K562 (cell line): ENCODE measurements at regions not wholly inside any gene's neighbourhood (a gene's known extent, or its start where the extent isn't known, plus 50 kb on each side); places are given as distances from the start of the nearest gene placed in this dataset.

Experiments
- ATAC-seq: fragments of 200-7000 bp; cut with Tn5 transposase; 3 replicates; pipeline ENCODE4 v1.9.1; 2020; ENCODE audit warnings: moderate library complexity
- BruUV-seq: library from RNA; stranded (reverse); fragments of 400-500 nt; replicated peaks from 2 replicates; lab custom pipeline; 2021; lab: Mats Ljungman, UMichigan
- CTCF ChIA-PET: fragments of 300-600 bp; formaldehyde crosslinking; extraction: SDS; loops from one replicate; lab custom pipeline; 2021; ENCODE audit warnings: low intra/inter-chr PET ratio; lab: Yijun Ruan, JAX
- POLR2A ChIA-PET: fragments of 300-600, 350-650 bp; sonication (Branson Sonifier 250); formaldehyde crosslinking; extraction: SDS; loops from one replicate; lab custom pipeline; 2021; ENCODE audit warnings: antibody characterized with exemption, inconsistent platforms; lab: Yijun Ruan, JAX
- DNase-seq, 4 experiments: peaks; one replicate each; pipeline versions ENCODE4 v3.0.0 to v3.0.0-alpha.2; 2011 to 2018; ENCODE audit warnings: low spot score in 3 of 4, mixed read lengths in 3 of 4; ENCODE audit errors: extremely low read depth in 1 of 4
- FAIRE-seq: peaks from 2 replicates; lab custom pipeline; 2011; peaks lifted over from hg19 to GRCh38; lab: Jason Lieb, UNC
- H2AFZ ChIP-seq: 2 replicates; pipeline ENCODE4 v1.6.0; 2011; ENCODE audit warnings: low read depth, low read length, control low read depth, inconsistent platforms
- H3K27ac ChIP-seq: fragments of 200-600 bp; 3 replicates; pipeline ENCODE4 v1.8.0; 2011; ENCODE audit warnings: low read depth, mild to moderate bottlenecking, control low read depth, inconsistent platforms, low read length, moderate library complexity, mixed read lengths; ENCODE audit errors: extremely low read depth
- H3K27me3 ChIP-seq, 2 experiments: fragments of 300-600 bp in 1 of 2; 2 replicates in 1 of 2; 3 replicates in 1 of 2; pipeline versions ENCODE4 v1.6.0 to v1.8.0; 2011; ENCODE audit warnings: inconsistent platforms in 2 of 2, low read length in 2 of 2, mild to moderate bottlenecking in 1 of 2, mixed read lengths in 1 of 2, moderate library complexity in 1 of 2; ENCODE audit not compliant: control insufficient read depth in 2 of 2, insufficient read depth in 2 of 2
- H3K36me3 ChIP-seq: fragments of 300-600 bp; 3 replicates; pipeline ENCODE4 v1.8.0; 2011; ENCODE audit warnings: mild to moderate bottlenecking, low read length, inconsistent platforms; ENCODE audit not compliant: control insufficient read depth, insufficient read depth
- H3K4me1 ChIP-seq, 2 experiments: fragments of 200-600 bp in 1 of 2; replicated peaks in 1 of 2; 2 replicates in 1 of 2; 3 replicates in 1 of 2; pipeline versions ENCODE4 v1.5.1 to v1.8.0; 2011; ENCODE audit warnings: inconsistent platforms in 2 of 2, low read length in 2 of 2, mild to moderate bottlenecking in 1 of 2, mixed read lengths in 1 of 2, moderate library complexity in 1 of 2; ENCODE audit not compliant: control insufficient read depth in 2 of 2, insufficient read depth in 2 of 2
- H3K4me2 ChIP-seq: 2 replicates; pipeline ENCODE4 v1.6.1; 2011; ENCODE audit warnings: low read length, control low read depth, inconsistent platforms, mixed read lengths; ENCODE audit not compliant: insufficient read depth
- H3K4me3 ChIP-seq: fragments of 200-600 bp; sonication (generic), shearing (Covaris generic); 2 replicates; pipeline ENCODE4 v1.5.1; 2016; ENCODE audit warnings: control low read depth, inconsistent platforms
- H3K79me2 ChIP-seq: fragments of 200-600 bp; 3 replicates; pipeline ENCODE4 v1.8.0; 2011; ENCODE audit warnings: low read length, inconsistent platforms; ENCODE audit not compliant: control insufficient read depth, insufficient read depth
- H3K9ac ChIP-seq, 2 experiments: 2 replicates each; pipeline versions ENCODE4 v1.6.0 to v1.6.1; 2011; ENCODE audit warnings: low read depth in 2 of 2, low read length in 2 of 2, control low read depth in 1 of 2, inconsistent platforms in 1 of 2, mild to moderate bottlenecking in 1 of 2, mixed read lengths in 1 of 2; ENCODE audit not compliant: insufficient read depth in 1 of 2
- H3K9me1 ChIP-seq: one replicate; pipeline ENCODE4 v1.6.0; 2011; ENCODE audit warnings: inconsistent platforms, mild to moderate bottlenecking, low read length, moderate library complexity; ENCODE audit not compliant: control insufficient read depth, insufficient read depth
- H3K9me3 ChIP-seq: replicated peaks from 2 replicates; pipeline ENCODE4 v1.5.1; 2011; ENCODE audit warnings: low read depth, low read length, inconsistent platforms; ENCODE audit not compliant: control insufficient read depth, insufficient read depth
- H4K20me1 ChIP-seq: replicated peaks from 2 replicates; pipeline ENCODE4 v1.6.1; 2011; ENCODE audit warnings: low read length, inconsistent platforms, mixed read lengths; ENCODE audit not compliant: control insufficient read depth, insufficient read depth
- BACH1 ChIP-seq: fragments of 200-800 bp; sonication (Bioruptor generic); IDR thresholded peaks from 2 replicates; pipeline ENCODE4 v1.6.1; 2016; ENCODE audit warnings: missing genetic modification characterization, missing compliant biosample characterization
- C11orf30 ChIP-seq: fragments of 450-650 bp; IDR thresholded peaks from 2 replicates; pipeline ENCODE4 v1.6.1; 2016; ENCODE audit warnings: low read depth, mild to moderate bottlenecking
- CBFB ChIP-seq: sonication (generic); formaldehyde crosslinking; IDR thresholded peaks from 2 replicates; pipeline ENCODE4 v1.4.0; 2020; ENCODE audit warnings: mild to moderate bottlenecking, missing genetic modification reagents
- CBX5 ChIP-seq: IDR thresholded peaks from 2 replicates; pipeline ENCODE4 v1.6.1; 2014; ENCODE audit warnings: low read depth, borderline replicate concordance
- ESRRA ChIP-seq: fragments of 450-650 bp; IDR thresholded peaks from 2 replicates; pipeline ENCODE4 v1.6.1; 2014; ENCODE audit warnings: low read depth, mild to moderate bottlenecking, moderate library complexity, borderline replicate concordance
- FOXM1 ChIP-seq, 2 experiments: fragments of 450-650 bp in 1 of 2; sonication (generic) in 1 of 2; formaldehyde crosslinking in 1 of 2; IDR thresholded peaks; 2 replicates each; pipeline versions ENCODE4 v1.6.1 to v1.9.0; 2017 to 2022; ENCODE audit warnings: low read depth in 2 of 2, mild to moderate bottlenecking in 2 of 2, missing genetic modification reagents in 1 of 2, moderate library complexity in 1 of 2
- HLTF ChIP-seq: fragments of 450-650 bp; IDR thresholded peaks from 2 replicates; pipeline ENCODE4 v1.6.1; 2016
- HNRNPLL ChIP-seq: fragments of 200-400 bp; formaldehyde crosslinking; IDR thresholded peaks from 2 replicates; pipeline ENCODE4 v1.6.1; 2017; ENCODE audit warnings: low read length, low read depth, mild to moderate bottlenecking; ENCODE audit not compliant: poor library complexity, severe bottlenecking
- HNRNPUL1 ChIP-seq: fragments of 200-400 bp; formaldehyde crosslinking; IDR thresholded peaks from 2 replicates; pipeline ENCODE4 v1.6.1; 2017; ENCODE audit warnings: low read length
- MTA1 ChIP-seq: fragments of 450-650 bp; IDR thresholded peaks from 2 replicates; pipeline ENCODE4 v1.6.1; 2017; ENCODE audit warnings: borderline replicate concordance
- NR2F6 ChIP-seq: fragments of 450-650 bp; formaldehyde crosslinking; IDR thresholded peaks from 2 replicates; pipeline ENCODE4 v1.4.0; 2020; ENCODE audit warnings: mild to moderate bottlenecking
- RAD21 ChIP-seq, 2 experiments: fragments of 250-450 bp in 1 of 2; fragments of 450-650 bp in 1 of 2; sonication (Bioruptor Pico) in 1 of 2; formaldehyde crosslinking in 1 of 2; IDR thresholded peaks in 1 of 2; conservative IDR thresholded peaks in 1 of 2; 2 replicates each; pipeline versions ENCODE4 v1.4.0 to v1.8.0; 2020 to 2022; ENCODE audit warnings: mild to moderate bottlenecking in 2 of 2, moderate library complexity in 1 of 2
- TCF7 ChIP-seq: sonication (generic); IDR thresholded peaks from 2 replicates; pipeline ENCODE4 v1.6.1; 2016; ENCODE audit warnings: antibody characterized with exemption, borderline replicate concordance
- U2AF2 ChIP-seq: fragments of 200-400 bp; formaldehyde crosslinking; optimal IDR thresholded peaks from 2 replicates; pipeline ENCODE3; 2017; ENCODE audit warnings: low read depth, mild to moderate bottlenecking, low read length
- ZNF232 ChIP-seq: sonication (generic); formaldehyde crosslinking; IDR thresholded peaks from 2 replicates; pipeline ENCODE4 v1.8.0; 2022; ENCODE audit warnings: mild to moderate bottlenecking, missing genetic modification reagents
- ZNF316 ChIP-seq: fragments of 450-650 bp; IDR thresholded peaks from 2 replicates; pipeline ENCODE4 v1.6.1; 2016
- ZNF79 ChIP-seq: fragments of 250-450 bp; sonication (Bioruptor Pico); IDR thresholded peaks from 2 replicates; pipeline ENCODE4 v1.4.0; 2020; ENCODE audit warnings: low read depth, mild to moderate bottlenecking, moderate library complexity
- in situ Hi-C: fragments of 300-500 bp; cut with MboI; formaldehyde crosslinking; loops from 4 replicates; pipeline ENCODE4 v1.15.0; 2018; ENCODE audit warnings: inconsistent platforms, mixed read lengths
- intact Hi-C: fragments of 100-400 bp; cut with micrococcal nuclease; formaldehyde crosslinking; loops from 2 replicates; pipeline ENCODE4 v1.14.2; 2022
- TF ChIP-seq, protein P1 (sequence below): sonication (generic); formaldehyde crosslinking; IDR thresholded peaks from 2 replicates; pipeline ENCODE4 v1.8.0; 2023; ENCODE audit warnings: missing genetic modification reagents, mild to moderate bottlenecking, borderline replicate concordance

DNA sequence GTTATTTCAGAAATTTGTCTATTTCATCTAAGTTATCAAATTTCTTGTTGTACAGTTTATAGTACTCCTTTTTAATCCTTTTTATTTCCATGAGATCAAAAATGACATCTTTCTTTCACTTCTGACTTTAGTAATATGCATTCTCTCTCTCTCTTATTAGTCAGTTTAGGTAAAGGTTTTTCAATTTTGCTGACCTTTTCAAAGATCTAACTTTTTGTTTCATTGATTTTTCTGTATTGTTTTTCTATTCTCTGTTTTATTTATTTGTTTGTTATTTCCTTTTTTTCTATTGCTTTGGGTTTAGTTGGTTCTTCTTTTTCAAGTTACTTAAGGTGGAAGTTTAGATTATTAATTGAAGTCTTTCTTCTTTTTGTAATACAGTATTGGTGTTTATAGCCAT, 294.2 kb downstream of the CCDC85A start:
- FAIRE-seq (no peak), ATAC-seq (no peak), DNase-seq (no peak)
- Histone ChIP-seq H3K9me3 (0 out of 2 replicates have a peak, but pooled peaks cover 2% of the 10 kb centered on the region), H3K27ac (no peak overlapping the region), H2AFZ (no peak overlapping the region), H3K9me1 (no peaks in the 10 kb centered on the region), H4K20me1 (no peaks in the 10 kb centered on the region), H3K27me3 (no peaks in the 10 kb centered on the region), H3K9ac (no peak overlapping the region), H3K36me3 (no peaks in the 10 kb centered on the region), H3K4me3 (no peak overlapping the region), H3K4me1 (no peaks in the 10 kb centered on the region), H3K4me2 (no peak overlapping the region), H3K79me2 (no peaks in the 10 kb centered on the region)
- intact Hi-C loops: no loop called here
- in situ Hi-C loops: no loop called here
- ChIA-PET CTCF (no interaction called here), POLR2A (no interaction called here)
- no TSS peak for BruUV-seq
- TF ChIP-seq HNRNPLL (no peak), BACH1 (no peak), HNRNPUL1 (no peak), TCF7 (no peak), ZNF316 (peak; percentile 80), C11orf30 (peak; percentile 29; the same call in 1 of the 2 replicates), HLTF (no peak), CBFB (CRISPR knock-in tag) (no peak), CBX5 (no peak), ESRRA (no peak), MTA1 (no peak), ZNF232 (CRISPR knock-in tag) (no peak), RAD21 (CRISPR knock-in tag; conservative IDR thresholded peaks at IDR 0.05 in 1 of 2, IDR thresholded peaks at IDR 0.05 in 1 of 2) (no peak), FOXM1 (IDR thresholded peaks at IDR 0.05; ENCODE audit: low read depth) (no peak), FOXM1 (CRISPR knock-in tag; IDR thresholded peaks at IDR 0.05; ENCODE audit: low read depth) (no peak), U2AF2 (no peak), ZNF79 (CRISPR knock-in tag) (no peak), NR2F6 (CRISPR knock-in tag) (no peak)
- TF ChIP-seq, protein P1, sequence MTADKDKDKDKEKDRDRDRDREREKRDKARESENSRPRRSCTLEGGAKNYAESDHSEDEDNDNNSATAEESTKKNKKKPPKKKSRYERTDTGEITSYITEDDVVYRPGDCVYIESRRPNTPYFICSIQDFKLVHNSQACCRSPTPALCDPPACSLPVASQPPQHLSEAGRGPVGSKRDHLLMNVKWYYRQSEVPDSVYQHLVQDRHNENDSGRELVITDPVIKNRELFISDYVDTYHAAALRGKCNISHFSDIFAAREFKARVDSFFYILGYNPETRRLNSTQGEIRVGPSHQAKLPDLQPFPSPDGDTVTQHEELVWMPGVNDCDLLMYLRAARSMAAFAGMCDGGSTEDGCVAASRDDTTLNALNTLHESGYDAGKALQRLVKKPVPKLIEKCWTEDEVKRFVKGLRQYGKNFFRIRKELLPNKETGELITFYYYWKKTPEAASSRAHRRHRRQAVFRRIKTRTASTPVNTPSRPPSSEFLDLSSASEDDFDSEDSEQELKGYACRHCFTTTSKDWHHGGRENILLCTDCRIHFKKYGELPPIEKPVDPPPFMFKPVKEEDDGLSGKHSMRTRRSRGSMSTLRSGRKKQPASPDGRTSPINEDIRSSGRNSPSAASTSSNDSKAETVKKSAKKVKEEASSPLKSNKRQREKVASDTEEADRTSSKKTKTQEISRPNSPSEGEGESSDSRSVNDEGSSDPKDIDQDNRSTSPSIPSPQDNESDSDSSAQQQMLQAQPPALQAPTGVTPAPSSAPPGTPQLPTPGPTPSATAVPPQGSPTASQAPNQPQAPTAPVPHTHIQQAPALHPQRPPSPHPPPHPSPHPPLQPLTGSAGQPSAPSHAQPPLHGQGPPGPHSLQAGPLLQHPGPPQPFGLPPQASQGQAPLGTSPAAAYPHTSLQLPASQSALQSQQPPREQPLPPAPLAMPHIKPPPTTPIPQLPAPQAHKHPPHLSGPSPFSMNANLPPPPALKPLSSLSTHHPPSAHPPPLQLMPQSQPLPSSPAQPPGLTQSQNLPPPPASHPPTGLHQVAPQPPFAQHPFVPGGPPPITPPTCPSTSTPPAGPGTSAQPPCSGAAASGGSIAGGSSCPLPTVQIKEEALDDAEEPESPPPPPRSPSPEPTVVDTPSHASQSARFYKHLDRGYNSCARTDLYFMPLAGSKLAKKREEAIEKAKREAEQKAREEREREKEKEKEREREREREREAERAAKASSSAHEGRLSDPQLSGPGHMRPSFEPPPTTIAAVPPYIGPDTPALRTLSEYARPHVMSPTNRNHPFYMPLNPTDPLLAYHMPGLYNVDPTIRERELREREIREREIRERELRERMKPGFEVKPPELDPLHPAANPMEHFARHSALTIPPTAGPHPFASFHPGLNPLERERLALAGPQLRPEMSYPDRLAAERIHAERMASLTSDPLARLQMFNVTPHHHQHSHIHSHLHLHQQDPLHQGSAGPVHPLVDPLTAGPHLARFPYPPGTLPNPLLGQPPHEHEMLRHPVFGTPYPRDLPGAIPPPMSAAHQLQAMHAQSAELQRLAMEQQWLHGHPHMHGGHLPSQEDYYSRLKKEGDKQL (CRISPR knock-in tag): no peak
